Fibroblast of peridontal ligament (primary cell): ENCODE measurements at regions not wholly inside any gene's neighbourhood (a gene's known extent, or its start where the extent isn't known, plus 50 kb on each side); places are given as distances from the start of the nearest gene placed in this dataset.

Source experiments
- DNase-seq: peaks from one replicate; pipeline ENCODE4 v3.0.0-alpha.2; 2010; ENCODE audit errors: extremely low read depth

- peak; percentile 24 for DNase-seq
Measured at GRCh38 chrX:22395372-22395771, 122.7 kb downstream of the CBLL2 start.

- DNase-seq: no peak
Measured at GRCh38 chrX:22396408-22396807, 123.7 kb downstream of the CBLL2 start.

- no peak for DNase-seq
Measured at GRCh38 chrX:22397566-22397965, 124.9 kb downstream of the CBLL2 start.

GRCh38 chrX:22399437-22400192 lies 126.9 kb downstream of the CBLL2 start:
- DNase-seq: no peak

DNA sequence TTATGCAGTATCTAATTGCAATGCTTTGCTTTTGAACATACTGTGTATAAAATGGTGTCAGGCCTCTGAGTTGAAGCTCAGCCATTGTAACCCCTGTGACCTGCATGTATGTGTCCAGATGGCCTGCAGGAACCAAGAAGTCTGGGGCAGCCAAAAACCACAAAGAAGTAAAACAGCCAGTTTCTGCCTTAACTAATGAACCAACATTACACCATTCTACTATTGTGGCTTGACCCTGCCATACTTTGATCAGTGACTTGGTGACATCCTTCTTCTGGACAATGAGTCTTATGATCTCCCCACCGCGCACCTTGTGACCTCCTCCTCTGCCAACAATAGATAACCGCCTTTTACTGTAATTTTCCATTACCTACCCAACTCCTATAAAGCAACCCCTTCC lies 131.6 kb downstream of the CBLL2 start:
- no peak for DNase-seq

GRCh38 chrX:22406201-22406737 lies 133.6 kb downstream of the CBLL2 start:
- no peak for DNase-seq

DNA sequence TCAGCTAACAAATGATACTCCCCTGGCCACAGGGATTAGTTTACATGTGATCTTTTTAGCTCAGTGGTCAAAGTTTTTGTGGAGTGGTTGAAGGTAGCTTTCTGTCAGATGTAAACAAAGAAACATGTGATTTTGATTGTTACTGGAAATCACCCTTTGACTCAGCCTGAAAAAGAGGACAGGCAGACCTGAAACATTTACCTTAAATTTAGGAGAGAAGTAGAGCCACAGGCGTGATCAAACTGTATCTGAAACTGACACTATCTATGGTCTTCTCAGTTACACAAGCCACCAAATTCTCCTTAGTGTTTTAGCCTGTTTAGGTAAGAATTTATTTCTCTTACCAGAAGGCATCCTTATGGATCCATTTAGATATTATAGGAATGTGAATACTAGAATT lies 136.7 kb downstream of the CBLL2 start:
- DNase-seq: no peak

- DNase-seq: no peak
Measured at GRCh38 chrX:22424122-22424915, 151.6 kb downstream of the CBLL2 start.

DNA sequence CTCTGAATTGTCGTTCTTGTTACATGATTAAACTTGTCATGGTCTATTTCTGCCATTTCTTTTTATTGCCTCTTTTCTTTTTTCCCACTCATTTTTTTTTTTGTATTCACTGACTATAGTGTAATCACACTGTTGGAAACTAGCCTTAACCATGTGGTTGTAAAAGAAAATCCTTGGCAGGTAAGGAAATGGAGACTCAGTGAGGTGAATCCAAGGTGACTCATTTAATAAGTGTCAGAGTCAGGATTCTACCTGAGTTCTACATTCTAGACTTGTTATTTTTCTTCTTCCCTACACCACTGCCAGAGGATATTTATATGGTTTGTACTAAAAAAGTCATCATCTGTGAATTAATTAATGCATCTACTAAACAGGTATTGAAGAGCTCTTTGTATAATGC lies 152.2 kb downstream of the CBLL2 start:
- no peak for DNase-seq

GRCh38 chrX:22429704-22430103 lies 157.0 kb downstream of the CBLL2 start:
- no peak for DNase-seq

GRCh38 chrX:22430701-22431100 lies 158.0 kb downstream of the CBLL2 start:
- peak; percentile 23 for DNase-seq

DNA sequence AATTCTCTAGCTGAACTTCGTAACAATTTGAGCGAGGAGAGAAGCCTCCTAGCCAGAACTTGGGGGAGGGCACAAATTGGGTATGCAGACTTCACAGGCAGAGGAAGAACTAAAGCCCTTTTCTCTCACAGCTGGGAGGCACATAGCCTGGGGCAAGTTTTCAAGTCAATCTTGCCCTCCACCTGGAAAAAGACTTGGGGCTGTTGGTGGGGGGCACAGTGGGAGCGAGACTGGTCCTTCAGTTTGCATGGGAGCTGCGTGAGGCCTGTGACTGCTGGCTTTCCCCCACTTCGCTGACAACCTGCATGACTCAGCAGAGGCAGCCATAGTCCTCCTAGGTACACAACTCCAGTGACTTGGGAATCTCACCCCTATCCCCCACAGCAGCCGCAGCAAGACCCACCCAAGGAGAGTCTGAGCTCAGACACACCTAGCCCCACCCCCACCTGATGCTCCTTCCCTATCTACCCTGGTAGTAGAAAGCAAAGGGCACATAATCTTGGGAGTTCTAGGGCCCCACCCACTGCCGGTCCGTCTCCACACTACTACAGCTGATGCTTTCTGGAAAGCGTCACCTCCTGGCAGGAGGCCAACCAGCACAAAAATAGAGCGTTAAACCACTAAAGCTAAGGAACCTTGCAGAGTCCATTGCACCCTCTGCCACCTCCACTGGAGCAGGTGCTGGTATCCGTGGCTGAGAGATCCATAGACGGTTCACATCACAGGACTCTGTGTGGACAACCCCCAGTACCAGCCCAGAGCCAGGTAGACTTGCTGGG lies 160.8 kb downstream of the CBLL2 start:
- DNase-seq: no peak

GRCh38 chrX:22445880-22446279 lies 173.2 kb downstream of the CBLL2 start:
- no peak for DNase-seq

GRCh38 chrX:22462959-22463358 lies 190.2 kb downstream of the CBLL2 start:
- DNase-seq: no peak

DNA sequence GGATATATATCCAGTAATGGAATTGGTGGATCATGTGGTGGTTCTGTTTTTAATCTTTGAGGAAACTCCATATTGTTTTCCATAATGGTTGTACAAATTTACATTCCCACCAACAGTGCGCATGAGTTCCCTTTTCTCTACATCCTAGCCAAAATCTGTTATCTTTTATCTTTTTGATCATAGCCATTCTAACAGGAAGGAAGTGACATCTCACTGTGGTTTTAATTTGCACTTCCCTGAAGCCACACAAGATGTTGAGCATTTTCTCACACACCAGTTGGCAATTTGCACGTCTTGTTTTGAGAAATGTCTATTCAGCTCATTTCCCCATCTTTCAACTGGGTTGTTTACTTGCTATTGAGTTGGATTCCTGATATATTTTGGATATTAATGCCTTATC lies 194.9 kb downstream of the CBLL2 start:
- no peak for DNase-seq

DNA sequence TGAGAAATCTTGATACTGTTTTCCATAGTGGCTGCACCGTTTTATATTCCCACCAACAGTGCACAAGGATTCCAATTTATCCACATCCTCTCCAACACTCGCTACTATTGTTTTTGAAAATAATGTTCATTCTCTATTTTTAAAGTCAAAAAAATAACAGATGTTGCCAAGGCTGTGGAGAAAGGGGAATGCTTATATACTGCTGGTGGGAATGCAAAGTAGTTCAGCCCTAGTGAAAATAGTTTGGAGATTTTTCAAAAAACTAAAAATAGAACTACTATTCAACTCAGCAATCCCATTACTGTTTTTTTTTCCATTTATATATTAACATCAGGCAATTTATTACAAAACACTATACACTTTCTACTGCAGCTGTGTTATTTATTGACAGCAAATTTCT lies 208.7 kb downstream of the CBLL2 start:
- peak; percentile 62 for DNase-seq

GRCh38 chrX:22486296-22486695 lies 213.6 kb downstream of the CBLL2 start:
- no peak for DNase-seq

DNA sequence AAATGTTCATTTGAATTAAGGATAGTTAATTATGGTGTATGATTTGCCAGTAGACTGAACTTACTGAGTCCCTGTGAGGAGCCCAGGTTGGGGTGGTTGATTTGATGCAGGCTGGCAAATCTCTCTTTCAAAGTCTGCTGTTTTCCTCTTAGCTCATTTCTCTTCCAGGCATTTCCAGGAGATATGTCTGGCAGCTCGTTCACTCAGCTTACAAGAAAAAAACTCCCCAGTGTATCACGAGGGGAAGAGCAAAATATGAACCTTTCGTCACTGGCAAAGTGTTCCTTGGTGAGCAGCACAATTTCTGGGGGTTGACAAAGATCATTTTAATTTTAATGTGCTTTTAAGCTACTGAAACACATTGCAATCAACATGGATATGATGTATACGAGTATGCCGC lies 244.2 kb downstream of the CBLL2 start:
- DNase-seq: no peak

GRCh38 chrX:22520128-22520828 lies 247.6 kb downstream of the CBLL2 start:
- DNase-seq: no peak

GRCh38 chrX:22526339-22526738 lies 253.6 kb downstream of the CBLL2 start:
- DNase-seq: peak; percentile 76

- DNase-seq: no peak
Measured at GRCh38 chrX:22527302-22527701, 254.6 kb downstream of the CBLL2 start.

DNA sequence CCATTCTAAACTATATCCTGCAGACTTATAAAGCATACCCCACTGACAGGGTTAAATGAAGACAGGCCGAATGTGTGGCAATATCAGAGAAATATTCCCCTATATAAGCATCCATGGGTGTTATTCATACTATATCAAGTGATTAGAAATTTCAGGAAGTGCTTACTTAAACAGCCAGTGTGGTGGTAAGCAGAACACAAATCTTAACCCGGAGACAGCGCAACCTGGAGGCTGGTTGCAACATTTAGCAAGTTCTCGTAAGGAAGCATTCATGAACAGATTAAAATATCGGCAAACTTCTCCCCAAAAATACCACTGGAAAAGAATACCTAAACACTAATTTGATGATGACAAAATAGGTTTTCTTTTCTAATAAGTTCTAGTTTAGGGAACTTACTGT lies 261.2 kb downstream of the CBLL2 start:
- DNase-seq: no peak
